ENCODE measurements at regions not wholly inside any gene's neighbourhood (a gene's known extent, or its start where the extent isn't known, plus 50 kb on each side); places are given as distances from the start of the nearest gene placed in this dataset.

DNA sequence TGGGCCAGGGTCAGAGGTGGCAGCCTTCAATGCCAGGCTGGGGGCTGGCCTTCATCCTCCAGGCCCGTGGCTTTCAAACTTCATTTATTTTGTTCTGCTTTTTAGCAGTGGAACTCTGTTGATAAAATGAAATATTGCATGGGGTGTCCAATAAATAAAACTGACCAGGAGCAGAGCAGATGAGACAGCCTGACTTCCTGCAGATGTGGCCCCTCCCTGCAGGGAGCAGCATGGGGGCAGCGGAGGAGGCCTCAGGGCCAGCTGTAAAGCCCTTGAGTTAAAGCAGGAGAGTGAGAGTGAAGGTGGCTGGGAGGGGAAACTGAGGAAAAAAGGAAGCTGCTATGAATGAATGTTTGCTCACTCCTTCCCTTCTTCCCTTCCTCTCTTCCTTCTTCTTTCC lies 120.3 kb downstream of the RPAP3 start:
- no peaks in the 10 kb centered on the region for H3K9me2 ChIP-seq (replicated peaks; ENCODE audit: insufficient read depth)
- TF ChIP-seq, protein P1, sequence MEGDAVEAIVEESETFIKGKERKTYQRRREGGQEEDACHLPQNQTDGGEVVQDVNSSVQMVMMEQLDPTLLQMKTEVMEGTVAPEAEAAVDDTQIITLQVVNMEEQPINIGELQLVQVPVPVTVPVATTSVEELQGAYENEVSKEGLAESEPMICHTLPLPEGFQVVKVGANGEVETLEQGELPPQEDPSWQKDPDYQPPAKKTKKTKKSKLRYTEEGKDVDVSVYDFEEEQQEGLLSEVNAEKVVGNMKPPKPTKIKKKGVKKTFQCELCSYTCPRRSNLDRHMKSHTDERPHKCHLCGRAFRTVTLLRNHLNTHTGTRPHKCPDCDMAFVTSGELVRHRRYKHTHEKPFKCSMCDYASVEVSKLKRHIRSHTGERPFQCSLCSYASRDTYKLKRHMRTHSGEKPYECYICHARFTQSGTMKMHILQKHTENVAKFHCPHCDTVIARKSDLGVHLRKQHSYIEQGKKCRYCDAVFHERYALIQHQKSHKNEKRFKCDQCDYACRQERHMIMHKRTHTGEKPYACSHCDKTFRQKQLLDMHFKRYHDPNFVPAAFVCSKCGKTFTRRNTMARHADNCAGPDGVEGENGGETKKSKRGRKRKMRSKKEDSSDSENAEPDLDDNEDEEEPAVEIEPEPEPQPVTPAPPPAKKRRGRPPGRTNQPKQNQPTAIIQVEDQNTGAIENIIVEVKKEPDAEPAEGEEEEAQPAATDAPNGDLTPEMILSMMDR (IDR thresholded peaks at IDR 0.05; ENCODE audit: poor library complexity), result no peak
- TF ChIP-seq EZH2 (IDR thresholded peaks at IDR 0.05; ENCODE audit: borderline replicate concordance), result no peak
- no peak for TF ChIP-seq EZH2phosphoT487 (IDR thresholded peaks at IDR 0.05; ENCODE audit: low read depth, severe bottlenecking, unreplicated experiment)
- no peaks in the 10 kb centered on the region for H3K9me3 ChIP-seq (ENCODE audit: low read depth)
- 91% methylated on average over 2 of the region's 2 CpGs for WGBS (ENCODE audit: low lambda C conversion rate, missing lambda C conversion rate)
- no peak overlapping the region for H3K27ac ChIP-seq
- no peaks in the 10 kb centered on the region for H4K20me1 ChIP-seq (ENCODE audit: insufficient read depth, poor library complexity, severe bottlenecking)
- no peak overlapping the region for H2AFZ ChIP-seq
- H3K36me3 ChIP-seq (replicated peaks; ENCODE audit: insufficient read depth, low read depth), result no peaks in the 10 kb centered on the region
- DNase-seq (ENCODE audit: low spot score), result no peak
- no peaks in the 10 kb centered on the region for H3K4me1 ChIP-seq (ENCODE audit: insufficient read depth)
- no peak overlapping the region for H3K4me2 ChIP-seq
- no peaks in the 10 kb centered on the region for H3K79me2 ChIP-seq
- no peaks in the 10 kb centered on the region for H3K27me3 ChIP-seq
- no peak overlapping the region for H3K4me3 ChIP-seq

DNA sequence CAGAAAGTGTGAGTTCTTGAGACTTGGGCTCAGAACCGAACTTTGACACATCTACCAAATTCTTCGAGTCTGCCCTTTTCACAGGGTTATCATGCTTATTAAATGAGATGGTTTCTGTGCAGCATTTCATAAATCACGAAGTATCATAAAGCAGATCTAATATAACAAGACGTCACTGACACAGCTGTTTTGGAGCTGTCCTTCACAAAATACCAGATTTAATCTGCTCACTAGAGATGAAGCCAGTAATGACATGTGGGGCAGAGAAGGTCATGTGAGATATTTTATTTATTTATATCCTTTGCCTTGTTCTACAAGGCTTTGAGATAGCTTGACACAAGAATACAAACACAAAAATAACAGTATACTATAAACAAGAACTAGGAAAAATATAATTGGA lies 127.0 kb downstream of the RPAP3 start:
- WGBS (ENCODE audit: low lambda C conversion rate, missing lambda C conversion rate), result 95% methylated on average over 4 of the region's 4 CpGs
- Histone ChIP-seq H4K20me1 (ENCODE audit: insufficient read depth, poor library complexity, severe bottlenecking) (no peaks in the 10 kb centered on the region), H3K27me3 (no peaks in the 10 kb centered on the region)

DNA sequence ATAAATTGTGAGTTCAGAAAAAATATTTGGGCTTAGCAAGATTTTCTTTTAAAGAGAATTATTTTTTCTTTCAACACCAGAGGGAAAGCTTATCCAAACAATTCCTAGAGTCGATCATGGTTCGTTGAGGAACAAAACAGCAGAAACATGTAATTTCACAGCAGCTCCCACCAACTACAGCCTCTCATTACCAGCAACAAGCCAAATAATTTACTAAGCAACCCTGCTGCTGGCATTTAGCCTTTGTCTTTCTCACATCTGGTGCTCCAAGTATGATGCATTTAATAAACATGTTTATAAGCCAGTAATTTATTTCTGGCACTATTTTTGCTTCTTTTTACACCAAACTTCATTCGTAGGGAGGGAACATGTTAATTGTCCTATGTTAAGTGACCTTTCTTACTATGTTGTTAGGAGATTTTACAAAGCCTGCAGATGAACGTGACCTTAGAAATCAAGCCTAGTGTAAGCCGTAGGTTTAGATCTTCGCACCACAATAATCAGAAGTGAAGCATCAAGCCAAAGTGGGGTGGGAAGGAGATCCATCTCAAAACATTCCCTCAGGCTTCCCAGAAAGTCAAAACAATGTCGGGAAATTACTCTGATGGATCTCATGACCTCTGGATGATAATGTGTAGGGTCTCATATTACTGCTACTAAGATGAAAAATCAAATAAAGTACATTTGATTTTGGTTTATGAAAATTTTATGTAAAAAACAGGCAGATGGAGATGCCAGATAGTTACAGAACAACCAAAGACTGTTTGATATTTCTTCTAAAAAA lies 128.4 kb downstream of the RPAP3 start:
- H3K4me3 ChIP-seq, result no peak overlapping the region
- H3K9me2 ChIP-seq (replicated peaks; ENCODE audit: insufficient read depth), result no peaks in the 10 kb centered on the region
- TF ChIP-seq, protein P1 (IDR thresholded peaks at IDR 0.05; ENCODE audit: poor library complexity), result no peak
- TF ChIP-seq EZH2phosphoT487 (IDR thresholded peaks at IDR 0.05; ENCODE audit: low read depth, severe bottlenecking, unreplicated experiment) (no peak), EZH2 (IDR thresholded peaks at IDR 0.05; ENCODE audit: borderline replicate concordance) (no peak)
- no peak overlapping the region for H2AFZ ChIP-seq
- DNase-seq (ENCODE audit: low spot score), result no peak
- no peaks in the 10 kb centered on the region for H3K36me3 ChIP-seq (replicated peaks; ENCODE audit: insufficient read depth, low read depth)
- no peaks in the 10 kb centered on the region for H4K20me1 ChIP-seq (ENCODE audit: insufficient read depth, poor library complexity, severe bottlenecking)
- H3K4me2 ChIP-seq, result no peak overlapping the region
- no peaks in the 10 kb centered on the region for H3K79me2 ChIP-seq
- no peaks in the 10 kb centered on the region for H3K9me3 ChIP-seq (ENCODE audit: low read depth)
- H3K4me1 ChIP-seq (ENCODE audit: insufficient read depth), result no peaks in the 10 kb centered on the region
- no peaks in the 10 kb centered on the region for H3K27me3 ChIP-seq
- H3K27ac ChIP-seq, result no peak overlapping the region
- 85% methylated on average over 7 of the region's 7 CpGs for WGBS (ENCODE audit: low lambda C conversion rate, missing lambda C conversion rate)

More for the DNA sequence above, 127.0 kb downstream of the RPAP3 start:
- H3K27ac ChIP-seq, result no peak overlapping the region
- no peaks in the 10 kb centered on the region for H3K79me2 ChIP-seq
- no peaks in the 10 kb centered on the region for H3K9me3 ChIP-seq (ENCODE audit: low read depth)
- no peak for TF ChIP-seq EZH2phosphoT487 (IDR thresholded peaks at IDR 0.05; ENCODE audit: low read depth, severe bottlenecking, unreplicated experiment)
- TF ChIP-seq EZH2 (IDR thresholded peaks at IDR 0.05; ENCODE audit: borderline replicate concordance), result no peak
- TF ChIP-seq, protein P1 (IDR thresholded peaks at IDR 0.05; ENCODE audit: poor library complexity), result no peak
- no peaks in the 10 kb centered on the region for H3K9me2 ChIP-seq (replicated peaks; ENCODE audit: insufficient read depth)
- no peak for DNase-seq (ENCODE audit: low spot score)
- H3K4me2 ChIP-seq, result no peak overlapping the region
- H3K36me3 ChIP-seq (replicated peaks; ENCODE audit: insufficient read depth, low read depth), result no peaks in the 10 kb centered on the region
- H3K4me3 ChIP-seq, result no peak overlapping the region
- H2AFZ ChIP-seq, result no peak overlapping the region
- no peaks in the 10 kb centered on the region for H3K4me1 ChIP-seq (ENCODE audit: insufficient read depth)
